Fibroblast of the aortic adventitia (primary cell): ENCODE measurements at regions not wholly inside any gene's neighbourhood (a gene's known extent, or its start where the extent isn't known, plus 50 kb on each side); places are given as distances from the start of the nearest gene placed in this dataset.

Experiments used
- DNase-seq: peaks from one replicate; pipeline ENCODE4 v3.0.0-alpha.2; 2010; ENCODE audit warnings: low read depth
- H3K4me3 ChIP-seq: 2 replicates; pipeline ENCODE4 v1.5.1; 2011; ENCODE audit warnings: low read depth, mild to moderate bottlenecking, control low read depth, low read length, moderate library complexity
- CTCF ChIP-seq: IDR thresholded peaks from 2 replicates; pipeline ENCODE4 v1.5.1; 2011; ENCODE audit warnings: mild to moderate bottlenecking, low read length, control low read depth, inconsistent platforms; ENCODE audit not compliant: insufficient read depth

GRCh38 chr6:155647354-155647753 lies 191.7 kb upstream of the NOX3 start:
- H3K4me3 ChIP-seq: no peak overlapping the region
- TF ChIP-seq CTCF: no peak
- peak; percentile 58 for DNase-seq

GRCh38 chr6:155646443-155646842 lies 190.8 kb upstream of the NOX3 start:
- no peak for TF ChIP-seq CTCF
- no peak for DNase-seq
- H3K4me3 ChIP-seq: no peak overlapping the region

- DNase-seq: peak; percentile 9
- no peak for TF ChIP-seq CTCF
Measured at GRCh38 chr6:155645325-155645724, 189.7 kb upstream of the NOX3 start.

GRCh38 chr6:155641603-155642002 lies 186.0 kb upstream of the NOX3 start:
- H3K4me3 ChIP-seq: no peak overlapping the region
- DNase-seq: no peak
- TF ChIP-seq CTCF: no peak

More at GRCh38 chr6:155645325-155645724, 189.7 kb upstream of the NOX3 start:
- no peak overlapping the region for H3K4me3 ChIP-seq

GRCh38 chr6:155638200-155638599 lies 182.6 kb upstream of the NOX3 start:
- no peak for TF ChIP-seq CTCF
- DNase-seq: no peak

GRCh38 chr6:155635416-155635815 lies 179.8 kb upstream of the NOX3 start:
- no peak overlapping the region for H3K4me3 ChIP-seq
- no peak for DNase-seq
- no peak for TF ChIP-seq CTCF

More at GRCh38 chr6:155638200-155638599, 182.6 kb upstream of the NOX3 start:
- H3K4me3 ChIP-seq: no peak overlapping the region

GRCh38 chr6:155630085-155630484 lies 174.4 kb upstream of the NOX3 start:
- peak; percentile 33 for DNase-seq
- no peak for TF ChIP-seq CTCF
- no peak overlapping the region for H3K4me3 ChIP-seq
